HCT116 (cell line): ENCODE measurements at regions not wholly inside any gene's neighbourhood (a gene's known extent, or its start where the extent isn't known, plus 50 kb on each side); places are given as distances from the start of the nearest gene placed in this dataset.

Experiments
- ATAC-seq: fragments of 200-7000 bp; cut with Tn5 transposase; 2 replicates; pipeline ENCODE4 v1.9.1; 2020; ENCODE audit warnings: mild to moderate bottlenecking, moderate library complexity
- BruUV-seq: library from RNA; stranded (reverse); fragments of 400-500 nt; replicated peaks from 2 replicates; lab custom pipeline; 2021; lab: Mats Ljungman, UMichigan
- CTCF ChIA-PET: fragments of 300-600 bp; sonication (Branson Sonifier 250); formaldehyde crosslinking; loops from one replicate; lab custom pipeline; 2021; ENCODE audit warnings: antibody characterized with exemption; lab: Charles Lee
- POLR2A ChIA-PET: fragments of 300-600, 350-600 bp; sonication (Branson Sonifier 250); formaldehyde crosslinking; loops from one replicate; lab custom pipeline; 2021; ENCODE audit warnings: antibody characterized with exemption; lab: Charles Lee
- RAD21 ChIA-PET, 2 experiments: fragments of 300-600 bp; sonication (Branson Sonifier 250); formaldehyde crosslinking; loops; one replicate each; lab custom pipeline; 2023; ENCODE audit warnings: low total read pairs in 2 of 2; ENCODE audit not compliant: uncharacterized antibody in 2 of 2, unreplicated experiment in 2 of 2, low non-redundant PET in 1 of 2; lab: Charles Lee
- DNase-seq: peaks from one replicate; pipeline ENCODE4 v3.0.0-alpha.2; 2010; ENCODE audit warnings: low read depth, low spot score
- H2AFZ ChIP-seq: fragments of 200-600 bp; shearing (Covaris generic), sonication (generic); 2 replicates; pipeline ENCODE4 v1.6.1; 2017; ENCODE audit warnings: low read depth, mixed run types, mixed read lengths, antibody characterized with exemption, low read length; ENCODE audit not compliant: poor library complexity, severe bottlenecking
- H3K27ac ChIP-seq: 2 replicates; pipeline ENCODE4 v1.5.1; 2012; ENCODE audit warnings: low read depth, low read length
- H3K27me3 ChIP-seq: fragments of 200-600 bp; sonication (generic); 2 replicates; pipeline ENCODE4 v1.6.1; 2016; ENCODE audit warnings: mixed run types, low read length, mixed read lengths; ENCODE audit not compliant: insufficient read depth
- H3K36me3 ChIP-seq, 2 experiments: fragments of 200-500 bp in 1 of 2; fragments of 200-600 bp in 1 of 2; sonication (Bioruptor generic) in 1 of 2; sonication (generic) in 1 of 2; 2 replicates each; pipeline versions ENCODE4 v1.5.1 to v1.6.1; 2014 to 2016; ENCODE audit warnings: low read length in 2 of 2, inconsistent platforms in 1 of 2, mixed read lengths in 1 of 2, mixed run types in 1 of 2; ENCODE audit not compliant: insufficient read depth in 2 of 2, control insufficient read depth in 1 of 2
- H3K4me1 ChIP-seq, 2 experiments: fragments of 200-600 bp in 1 of 2; sonication (generic) in 1 of 2; 2 replicates each; pipeline versions ENCODE4 v1.5.1 to v1.6.1; 2012 to 2017; ENCODE audit warnings: low read length in 2 of 2, inconsistent platforms in 1 of 2, mild to moderate bottlenecking in 1 of 2, mixed read lengths in 1 of 2, mixed run types in 1 of 2, moderate library complexity in 1 of 2; ENCODE audit not compliant: insufficient read depth in 2 of 2, control insufficient read depth in 1 of 2
- H3K4me2 ChIP-seq: fragments of 200-600 bp; sonication (generic); 2 replicates; pipeline ENCODE4 v1.6.1; 2017; ENCODE audit warnings: mixed run types, low read length, mixed read lengths
- H3K4me3 ChIP-seq, 2 experiments: fragments of 200-600 bp in 1 of 2; sonication (generic) in 1 of 2; replicated peaks in 1 of 2; 2 replicates each; pipeline ENCODE4 v1.5.1; 2011 to 2016; ENCODE audit warnings: low read length in 2 of 2, control low read depth in 1 of 2, low read depth in 1 of 2, mild to moderate bottlenecking in 1 of 2, mixed read lengths in 1 of 2, mixed run types in 1 of 2
- H3K79me2 ChIP-seq: fragments of 200-600 bp; sonication (generic); 2 replicates; pipeline ENCODE4 v1.6.1; 2017; ENCODE audit warnings: mild to moderate bottlenecking, mixed run types, low read length, moderate library complexity, mixed read lengths; ENCODE audit not compliant: insufficient read depth
- H3K9ac ChIP-seq: fragments of 200-600 bp; sonication (generic); 2 replicates; pipeline ENCODE4 v1.6.1; 2016; ENCODE audit warnings: low read length, mixed read lengths
- H3K9me2 ChIP-seq: fragments of 200-600 bp; sonication (generic), shearing (Covaris generic); 2 replicates; pipeline ENCODE4 v1.6.1; 2017; ENCODE audit warnings: mixed run types, mild to moderate bottlenecking, moderate library complexity; ENCODE audit not compliant: insufficient read depth
- H3K9me3 ChIP-seq, 2 experiments: fragments of 200-500 bp in 1 of 2; fragments of 200-600 bp in 1 of 2; sonication (Bioruptor generic) in 1 of 2; sonication (generic) in 1 of 2; 2 replicates each; pipeline ENCODE4 v1.6.1; 2014 to 2017; ENCODE audit warnings: low read length in 2 of 2, mixed read lengths in 2 of 2, inconsistent platforms in 1 of 2, low read depth in 1 of 2, mild to moderate bottlenecking in 1 of 2, mixed run types in 1 of 2, moderate library complexity in 1 of 2; ENCODE audit not compliant: control insufficient read depth in 1 of 2, insufficient read depth in 1 of 2
- H4K20me1 ChIP-seq: fragments of 200-600 bp; sonication (generic), shearing (Covaris generic); 2 replicates; pipeline ENCODE4 v1.6.1; 2017; ENCODE audit warnings: mixed run types, mild to moderate bottlenecking, moderate library complexity; ENCODE audit not compliant: insufficient read depth
- CBX3 ChIP-seq: IDR thresholded peaks from 2 replicates; pipeline ENCODE4 v1.6.1; 2012; ENCODE audit warnings: low read depth
- ELF1 ChIP-seq: IDR thresholded peaks from 2 replicates; pipeline ENCODE4 v1.6.1; 2012; ENCODE audit warnings: low read depth, borderline replicate concordance
- EZH2 ChIP-seq: fragments of 200-600 bp; sonication (generic); IDR thresholded peaks from 2 replicates; pipeline ENCODE4 v1.6.1; 2017; ENCODE audit warnings: antibody characterized with exemption, mixed run types
- POLR2AphosphoS5 ChIP-seq: IDR thresholded peaks from 2 replicates; pipeline ENCODE4 v1.6.1; 2011; ENCODE audit warnings: mild to moderate bottlenecking, low read depth, low read length, moderate library complexity
- RAD21 ChIP-seq: IDR thresholded peaks from 2 replicates; pipeline ENCODE4 v1.6.1; 2012; ENCODE audit warnings: low read depth, mild to moderate bottlenecking
- SIN3A ChIP-seq: IDR thresholded peaks from 2 replicates; pipeline ENCODE4 v1.6.1; 2012; ENCODE audit warnings: low read depth
- SRF ChIP-seq: IDR thresholded peaks from 2 replicates; pipeline ENCODE4 v1.6.1; 2012; ENCODE audit warnings: low read depth
- TCF7L2 ChIP-seq: IDR thresholded peaks from 2 replicates; pipeline ENCODE4 v1.7.0; 2011; ENCODE audit warnings: borderline replicate concordance, inconsistent platforms; ENCODE audit not compliant: insufficient read depth, insufficient read length; ENCODE audit errors: extremely low read depth
- ZFX ChIP-seq: fragments of 450-650 bp; IDR thresholded peaks from 2 replicates; pipeline ENCODE4 v1.6.1; 2017
- ZNF274 ChIP-seq: fragments of 200-500 bp; sonication (Bioruptor generic); IDR thresholded peaks from 2 replicates; pipeline ENCODE4 v1.6.1; 2014; ENCODE audit warnings: mild to moderate bottlenecking, low read depth, low read length, inconsistent platforms
- intact Hi-C: fragments of 100-400 bp; cut with micrococcal nuclease; formaldehyde crosslinking; loops from 2 replicates; pipeline ENCODE4 v1.10.0; 2022
- TF ChIP-seq, protein P1 (sequence below): IDR thresholded peaks from 2 replicates; pipeline ENCODE4 v1.6.1; 2011; ENCODE audit warnings: mild to moderate bottlenecking, low read length, moderate library complexity; ENCODE audit not compliant: insufficient replicate concordance; ENCODE audit errors: extremely low read depth
- TF ChIP-seq, protein P2 (sequence below): IDR thresholded peaks from 2 replicates; pipeline ENCODE4 v1.6.1; 2012
- TF ChIP-seq, protein P3 (sequence below): IDR thresholded peaks from 2 replicates; pipeline ENCODE4 v1.6.1; 2012; ENCODE audit warnings: low read depth
- TF ChIP-seq, protein P4 (sequence below): IDR thresholded peaks from 2 replicates; pipeline ENCODE4 v1.6.1; 2012

DNA sequence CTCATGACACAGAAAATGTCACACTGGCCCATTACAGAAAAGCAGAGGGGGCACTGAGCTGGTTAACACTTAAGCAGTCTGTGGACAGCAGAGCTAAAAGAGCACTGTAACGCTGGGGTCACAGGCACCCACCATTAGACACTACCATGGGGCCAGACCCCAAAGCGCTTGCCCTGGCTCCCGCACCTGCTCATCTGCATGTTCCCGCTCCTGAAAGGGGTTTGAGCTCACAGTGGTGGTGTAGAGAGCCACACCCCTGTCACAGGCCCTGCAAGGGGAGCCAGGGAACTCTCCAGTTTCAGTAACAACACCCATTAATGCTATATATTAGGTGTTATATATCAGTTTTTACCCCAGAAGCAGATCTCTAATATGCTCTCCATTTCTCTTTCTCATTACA is 187.0 kb downstream of the ANKRD50 start (continued):
- TF ChIP-seq ZNF274 (no peak), ELF1 (no peak), TCF7L2 (no peak), EZH2 (no peak), POLR2AphosphoS5 (no peak)
- TF ChIP-seq, all 23 proteins: peak for 0

DNA sequence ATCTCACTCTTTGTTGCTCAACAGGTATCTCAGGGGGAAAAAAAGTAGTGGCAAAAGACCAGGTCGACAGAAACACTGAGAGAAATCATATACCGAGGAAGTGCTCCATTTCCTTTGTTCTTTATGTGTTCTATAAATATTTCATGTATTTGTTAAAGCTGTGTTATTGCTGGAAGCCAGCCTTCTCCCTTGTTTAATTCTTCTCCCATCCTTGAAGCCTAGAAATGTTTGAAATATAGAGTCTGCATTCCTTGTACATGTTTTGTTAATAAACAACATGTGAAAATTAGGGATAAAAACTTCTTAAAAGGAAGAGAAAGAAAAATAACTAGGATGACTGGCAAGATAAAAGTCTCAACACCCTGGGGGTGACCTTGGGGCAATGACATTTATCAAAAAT is 186.2 kb downstream of the ANKRD50 start:
- no peaks in the 10 kb centered on the region for H3K4me1 ChIP-seq
- ChIA-PET POLR2A (no interaction called here), CTCF (no interaction called here), RAD21 (no interaction called here)
- no peak overlapping the region for H3K9ac ChIP-seq
- TF ChIP-seq, protein P1, sequence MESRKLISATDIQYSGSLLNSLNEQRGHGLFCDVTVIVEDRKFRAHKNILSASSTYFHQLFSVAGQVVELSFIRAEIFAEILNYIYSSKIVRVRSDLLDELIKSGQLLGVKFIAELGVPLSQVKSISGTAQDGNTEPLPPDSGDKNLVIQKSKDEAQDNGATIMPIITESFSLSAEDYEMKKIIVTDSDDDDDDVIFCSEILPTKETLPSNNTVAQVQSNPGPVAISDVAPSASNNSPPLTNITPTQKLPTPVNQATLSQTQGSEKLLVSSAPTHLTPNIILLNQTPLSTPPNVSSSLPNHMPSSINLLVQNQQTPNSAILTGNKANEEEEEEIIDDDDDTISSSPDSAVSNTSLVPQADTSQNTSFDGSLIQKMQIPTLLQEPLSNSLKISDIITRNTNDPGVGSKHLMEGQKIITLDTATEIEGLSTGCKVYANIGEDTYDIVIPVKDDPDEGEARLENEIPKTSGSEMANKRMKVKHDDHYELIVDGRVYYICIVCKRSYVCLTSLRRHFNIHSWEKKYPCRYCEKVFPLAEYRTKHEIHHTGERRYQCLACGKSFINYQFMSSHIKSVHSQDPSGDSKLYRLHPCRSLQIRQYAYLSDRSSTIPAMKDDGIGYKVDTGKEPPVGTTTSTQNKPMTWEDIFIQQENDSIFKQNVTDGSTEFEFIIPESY = no peak
- TF ChIP-seq ELF1 (no peak), ZFX (no peak), TCF7L2 (no peak), SIN3A (no peak), POLR2AphosphoS5 (no peak), RAD21 (no peak), CBX3 (no peak), SRF (no peak)
- TF ChIP-seq, protein P2, sequence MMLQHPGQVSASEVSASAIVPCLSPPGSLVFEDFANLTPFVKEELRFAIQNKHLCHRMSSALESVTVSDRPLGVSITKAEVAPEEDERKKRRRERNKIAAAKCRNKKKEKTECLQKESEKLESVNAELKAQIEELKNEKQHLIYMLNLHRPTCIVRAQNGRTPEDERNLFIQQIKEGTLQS = no peak
- TF ChIP-seq, protein P3, sequence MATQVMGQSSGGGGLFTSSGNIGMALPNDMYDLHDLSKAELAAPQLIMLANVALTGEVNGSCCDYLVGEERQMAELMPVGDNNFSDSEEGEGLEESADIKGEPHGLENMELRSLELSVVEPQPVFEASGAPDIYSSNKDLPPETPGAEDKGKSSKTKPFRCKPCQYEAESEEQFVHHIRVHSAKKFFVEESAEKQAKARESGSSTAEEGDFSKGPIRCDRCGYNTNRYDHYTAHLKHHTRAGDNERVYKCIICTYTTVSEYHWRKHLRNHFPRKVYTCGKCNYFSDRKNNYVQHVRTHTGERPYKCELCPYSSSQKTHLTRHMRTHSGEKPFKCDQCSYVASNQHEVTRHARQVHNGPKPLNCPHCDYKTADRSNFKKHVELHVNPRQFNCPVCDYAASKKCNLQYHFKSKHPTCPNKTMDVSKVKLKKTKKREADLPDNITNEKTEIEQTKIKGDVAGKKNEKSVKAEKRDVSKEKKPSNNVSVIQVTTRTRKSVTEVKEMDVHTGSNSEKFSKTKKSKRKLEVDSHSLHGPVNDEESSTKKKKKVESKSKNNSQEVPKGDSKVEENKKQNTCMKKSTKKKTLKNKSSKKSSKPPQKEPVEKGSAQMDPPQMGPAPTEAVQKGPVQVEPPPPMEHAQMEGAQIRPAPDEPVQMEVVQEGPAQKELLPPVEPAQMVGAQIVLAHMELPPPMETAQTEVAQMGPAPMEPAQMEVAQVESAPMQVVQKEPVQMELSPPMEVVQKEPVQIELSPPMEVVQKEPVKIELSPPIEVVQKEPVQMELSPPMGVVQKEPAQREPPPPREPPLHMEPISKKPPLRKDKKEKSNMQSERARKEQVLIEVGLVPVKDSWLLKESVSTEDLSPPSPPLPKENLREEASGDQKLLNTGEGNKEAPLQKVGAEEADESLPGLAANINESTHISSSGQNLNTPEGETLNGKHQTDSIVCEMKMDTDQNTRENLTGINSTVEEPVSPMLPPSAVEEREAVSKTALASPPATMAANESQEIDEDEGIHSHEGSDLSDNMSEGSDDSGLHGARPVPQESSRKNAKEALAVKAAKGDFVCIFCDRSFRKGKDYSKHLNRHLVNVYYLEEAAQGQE = no peak
- TF ChIP-seq, protein P4, sequence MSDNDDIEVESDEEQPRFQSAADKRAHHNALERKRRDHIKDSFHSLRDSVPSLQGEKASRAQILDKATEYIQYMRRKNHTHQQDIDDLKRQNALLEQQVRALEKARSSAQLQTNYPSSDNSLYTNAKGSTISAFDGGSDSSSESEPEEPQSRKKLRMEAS = no peak
- no peaks in the 10 kb centered on the region for H3K36me3 ChIP-seq
- BruUV-seq = no TSS peak
- H3K9me3 ChIP-seq = no peaks in the 10 kb centered on the region
- no peaks in the 10 kb centered on the region for H3K79me2 ChIP-seq
- H3K9me2 ChIP-seq = no peaks in the 10 kb centered on the region
- no peak overlapping the region for H3K4me2 ChIP-seq
- no peak overlapping the region for H2AFZ ChIP-seq
- no peak for ATAC-seq
- H3K27me3 ChIP-seq = no peaks in the 10 kb centered on the region
- no peak for DNase-seq
- no peak overlapping the region for H3K4me3 ChIP-seq
- no peaks in the 10 kb centered on the region for H4K20me1 ChIP-seq
- no peak overlapping the region for H3K27ac ChIP-seq
- intact Hi-C loops = no loop called here
